ENCODE measurements at regions not wholly inside any gene's neighbourhood (a gene's known extent, or its start where the extent isn't known, plus 50 kb on each side); places are given as distances from the start of the nearest gene placed in this dataset.

DNA sequence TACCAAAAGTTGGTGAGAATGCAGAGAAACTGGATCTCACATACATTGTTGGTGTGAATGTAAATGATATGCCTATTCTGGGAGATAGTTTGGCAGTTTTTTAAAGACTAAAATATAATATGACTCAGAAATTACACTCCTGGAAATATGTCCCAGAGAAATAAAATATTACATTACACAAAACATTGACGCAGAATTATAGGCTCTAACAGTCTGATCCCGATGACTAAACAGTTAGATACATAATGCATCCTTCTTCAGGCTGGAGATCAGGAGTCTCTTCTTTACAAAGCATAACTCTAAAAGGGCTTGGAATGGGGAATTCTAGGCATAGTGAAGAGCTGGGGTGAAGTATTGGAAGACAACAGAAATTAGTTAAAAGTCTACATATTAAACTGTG, 586.2 kb upstream of the NECTIN3 start:
- TF ChIP-seq, protein P1, sequence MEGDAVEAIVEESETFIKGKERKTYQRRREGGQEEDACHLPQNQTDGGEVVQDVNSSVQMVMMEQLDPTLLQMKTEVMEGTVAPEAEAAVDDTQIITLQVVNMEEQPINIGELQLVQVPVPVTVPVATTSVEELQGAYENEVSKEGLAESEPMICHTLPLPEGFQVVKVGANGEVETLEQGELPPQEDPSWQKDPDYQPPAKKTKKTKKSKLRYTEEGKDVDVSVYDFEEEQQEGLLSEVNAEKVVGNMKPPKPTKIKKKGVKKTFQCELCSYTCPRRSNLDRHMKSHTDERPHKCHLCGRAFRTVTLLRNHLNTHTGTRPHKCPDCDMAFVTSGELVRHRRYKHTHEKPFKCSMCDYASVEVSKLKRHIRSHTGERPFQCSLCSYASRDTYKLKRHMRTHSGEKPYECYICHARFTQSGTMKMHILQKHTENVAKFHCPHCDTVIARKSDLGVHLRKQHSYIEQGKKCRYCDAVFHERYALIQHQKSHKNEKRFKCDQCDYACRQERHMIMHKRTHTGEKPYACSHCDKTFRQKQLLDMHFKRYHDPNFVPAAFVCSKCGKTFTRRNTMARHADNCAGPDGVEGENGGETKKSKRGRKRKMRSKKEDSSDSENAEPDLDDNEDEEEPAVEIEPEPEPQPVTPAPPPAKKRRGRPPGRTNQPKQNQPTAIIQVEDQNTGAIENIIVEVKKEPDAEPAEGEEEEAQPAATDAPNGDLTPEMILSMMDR (IDR thresholded peaks at IDR 0.05), result no peak
- Mint-ChIP-seq H3K27ac (no peak overlapping the region), H3K4me3 (no peak overlapping the region), H3K4me1 (no peaks in the 10 kb centered on the region), H3K36me3 (ENCODE audit: low read depth) (peaks cover 7% of the 10 kb centered on the region), H3K27me3 (ENCODE audit: low read depth, poor library complexity) (no peaks in the 10 kb centered on the region), H3K9me3 (peaks cover 73% of the 10 kb centered on the region)
- DNase-seq, result no peak

DNA sequence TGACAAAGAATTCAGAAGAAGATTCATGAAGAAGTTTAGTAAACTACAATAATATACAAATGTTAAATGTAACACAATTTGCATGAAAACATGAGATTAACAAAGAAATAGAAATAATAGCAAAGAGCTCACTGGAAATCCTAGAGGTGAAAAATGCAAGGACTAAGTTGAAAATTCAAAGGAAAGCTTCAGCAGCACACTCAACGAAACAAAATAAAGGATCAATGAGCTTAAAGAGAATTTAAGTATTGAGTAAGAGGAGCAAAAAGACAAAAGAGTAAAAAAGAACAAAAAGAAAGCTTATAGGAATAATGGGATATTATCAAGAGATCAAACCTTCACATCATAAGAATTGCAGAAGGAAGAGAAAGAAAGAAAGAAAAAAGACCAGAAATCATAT, 583.8 kb upstream of the NECTIN3 start:
- no peak for DNase-seq
- Mint-ChIP-seq H3K4me3 (no peak overlapping the region), H3K9me3 (peaks cover 58% of the 10 kb centered on the region), H3K36me3 (ENCODE audit: low read depth) (peaks cover 7% of the 10 kb centered on the region), H3K4me1 (no peaks in the 10 kb centered on the region), H3K27ac (no peak overlapping the region), H3K27me3 (ENCODE audit: low read depth, poor library complexity) (no peaks in the 10 kb centered on the region)
- TF ChIP-seq, protein P1 (IDR thresholded peaks at IDR 0.05), result no peak

DNA sequence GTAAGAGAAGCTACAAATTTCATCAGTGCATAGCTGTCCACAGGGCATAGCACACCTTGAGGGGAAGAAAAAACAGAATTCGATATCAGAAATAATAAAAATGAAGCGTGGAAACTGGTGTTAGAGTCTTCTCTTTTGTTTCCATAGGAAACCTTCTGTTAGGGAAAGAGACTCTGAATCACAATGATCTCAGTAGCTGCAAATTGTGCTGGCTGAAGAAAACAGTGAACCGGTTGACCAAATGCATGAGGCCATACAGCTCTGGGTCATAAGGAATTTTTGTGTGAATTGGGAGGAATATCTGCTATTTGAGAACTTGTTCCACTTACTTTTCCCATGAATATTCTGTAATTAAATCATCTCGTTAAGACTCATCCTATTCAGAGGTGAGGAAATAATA, 580.2 kb upstream of the NECTIN3 start:
- Mint-ChIP-seq H3K4me1 (no peaks in the 10 kb centered on the region), H3K27me3 (ENCODE audit: low read depth, poor library complexity) (no peaks in the 10 kb centered on the region), H3K4me3 (no peak overlapping the region), H3K9me3 (peaks cover 29% of the 10 kb centered on the region), H3K36me3 (ENCODE audit: low read depth) (peaks cover 7% of the 10 kb centered on the region), H3K27ac (no peak overlapping the region)
- TF ChIP-seq, protein P1 (IDR thresholded peaks at IDR 0.05), result no peak
- no peak for DNase-seq

DNA sequence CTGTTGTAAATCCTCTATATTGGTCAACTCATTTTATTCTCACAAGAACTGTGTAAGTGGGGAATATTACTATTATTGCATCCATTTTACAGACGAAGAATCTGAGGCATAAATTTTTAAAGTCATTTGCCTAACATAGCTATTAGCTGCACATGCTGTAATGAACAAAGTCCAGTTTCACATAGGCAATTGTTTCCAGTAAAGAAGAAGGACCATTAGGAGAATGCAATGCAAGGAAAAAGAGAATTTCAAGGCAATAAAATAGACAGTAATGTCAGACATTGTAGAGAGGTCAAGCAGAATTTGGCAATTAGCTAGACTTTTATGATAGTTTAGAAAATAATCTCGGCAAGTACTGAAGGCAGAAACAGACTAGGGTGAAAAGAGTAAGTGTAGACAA, 578.7 kb upstream of the NECTIN3 start:
- H3K9me3 Mint-ChIP-seq, result peaks cover 14% of the 10 kb centered on the region
- no peaks in the 10 kb centered on the region for H3K27me3 Mint-ChIP-seq (ENCODE audit: low read depth, poor library complexity)
- peaks cover 3% of the 10 kb centered on the region for H3K36me3 Mint-ChIP-seq (ENCODE audit: low read depth)
- TF ChIP-seq, protein P1 (IDR thresholded peaks at IDR 0.05), result no peak
- H3K4me3 Mint-ChIP-seq, result no peak overlapping the region
- no peak for DNase-seq
- H3K4me1 Mint-ChIP-seq, result no peaks in the 10 kb centered on the region
- H3K27ac Mint-ChIP-seq, result no peak overlapping the region

DNA sequence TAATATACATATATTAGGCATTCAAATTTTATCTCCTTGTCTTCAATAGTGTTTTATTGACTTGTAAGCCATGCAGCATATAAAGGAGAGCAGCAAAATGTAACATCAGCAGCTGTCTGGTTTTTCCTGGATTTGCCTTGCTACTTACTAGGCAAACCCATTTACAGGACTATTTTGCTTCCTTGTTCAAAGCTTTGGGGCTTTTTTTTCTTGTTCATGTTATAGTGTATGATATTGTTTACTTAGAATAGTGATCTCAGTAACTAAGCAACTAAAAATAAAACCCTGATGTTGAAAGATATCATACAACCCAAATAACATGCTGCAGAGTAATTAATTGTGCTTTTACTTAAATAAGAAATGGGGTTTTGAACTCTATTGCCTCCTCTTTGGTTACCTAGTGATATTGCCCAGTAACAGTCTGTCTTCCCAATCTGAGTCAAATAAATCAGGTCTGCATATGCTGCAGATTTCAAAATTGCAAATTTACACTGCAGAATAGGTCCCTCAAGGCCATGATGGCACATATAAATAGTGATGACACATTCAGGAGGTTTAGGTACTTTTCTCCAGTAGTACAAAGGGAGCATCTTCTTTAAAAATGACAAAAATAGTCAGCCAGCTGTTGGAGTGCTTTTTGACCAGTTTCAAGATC, 578.1 kb upstream of the NECTIN3 start:
- Mint-ChIP-seq H3K36me3 (ENCODE audit: low read depth) (no peaks in the 10 kb centered on the region), H3K9me3 (peaks cover 7% of the 10 kb centered on the region), H3K4me3 (no peak overlapping the region), H3K4me1 (no peaks in the 10 kb centered on the region), H3K27ac (no peak overlapping the region), H3K27me3 (ENCODE audit: low read depth, poor library complexity) (no peaks in the 10 kb centered on the region)
- no peak for DNase-seq
- TF ChIP-seq, protein P1 (IDR thresholded peaks at IDR 0.05), result no peak

DNA sequence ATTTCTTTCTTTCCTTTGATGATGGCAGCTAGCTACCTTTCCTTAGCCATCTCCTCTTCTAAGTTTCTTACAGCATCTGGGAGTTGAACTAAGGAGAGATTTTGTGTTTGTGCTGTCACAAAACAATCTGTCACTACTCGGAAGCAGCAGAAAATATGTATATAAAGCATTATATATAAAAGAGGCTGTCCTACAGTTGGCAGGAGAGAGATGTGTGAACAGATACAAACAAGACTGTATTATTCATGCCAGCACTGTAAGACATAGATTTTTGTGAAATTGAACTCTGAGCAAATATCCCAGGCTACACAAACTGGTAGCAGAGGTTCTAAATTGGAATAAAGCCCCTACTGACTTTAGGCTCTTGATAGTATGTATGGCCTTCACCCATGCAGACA, 577.5 kb upstream of the NECTIN3 start:
- Mint-ChIP-seq H3K4me3 (no peak overlapping the region), H3K27ac (no peak overlapping the region), H3K36me3 (ENCODE audit: low read depth) (no peaks in the 10 kb centered on the region), H3K9me3 (peaks cover 2% of the 10 kb centered on the region), H3K27me3 (ENCODE audit: low read depth, poor library complexity) (no peaks in the 10 kb centered on the region), H3K4me1 (no peaks in the 10 kb centered on the region)
- TF ChIP-seq, protein P1 (IDR thresholded peaks at IDR 0.05), result no peak
- no peak for DNase-seq
